Panc1 (cell line): ENCODE measurements at regions not wholly inside any gene's neighbourhood (a gene's known extent, or its start where the extent isn't known, plus 50 kb on each side); places are given as distances from the start of the nearest gene placed in this dataset.

Source experiments
- ATAC-seq: fragments of 200-7000 bp; cut with Tn5 transposase; 2 replicates; pipeline ENCODE4 v1.9.1; 2020; ENCODE audit warnings: mild to moderate bottlenecking, moderate library complexity
- BruUV-seq: library from RNA; stranded (reverse); fragments of 400-500 nt; replicated peaks from 2 replicates; lab custom pipeline; 2021; lab: Mats Ljungman, UMichigan
- CTCF ChIA-PET: fragments of 300-600 bp; sonication (Branson Sonifier 250); formaldehyde crosslinking; loops from one replicate; lab custom pipeline; 2022; ENCODE audit warnings: antibody characterized with exemption; lab: Charles Lee
- POLR2A ChIA-PET: fragments of 300-600 bp; sonication (Branson Sonifier 250); formaldehyde crosslinking; loops from one replicate; lab custom pipeline; 2022; ENCODE audit warnings: antibody characterized with exemption; lab: Charles Lee
- DNase-seq: peaks from one replicate; pipeline ENCODE4 v3.0.0-alpha.2; 2010; ENCODE audit warnings: low read depth, low spot score
- H3K27ac ChIP-seq: 2 replicates; pipeline ENCODE4 v1.5.1; 2011; ENCODE audit warnings: mild to moderate bottlenecking, low read length, inconsistent platforms
- H3K27me3 ChIP-seq: fragments of 200-500 bp; sonication (Bioruptor generic); 2 replicates; pipeline ENCODE4 v1.6.0; 2014; ENCODE audit warnings: low read length, inconsistent platforms; ENCODE audit not compliant: control insufficient read depth, insufficient read depth
- H3K36me3 ChIP-seq: fragments of 200-500 bp; sonication (Bioruptor generic); 2 replicates; pipeline ENCODE4 v1.5.1; 2014; ENCODE audit warnings: inconsistent platforms, mild to moderate bottlenecking, low read length, moderate library complexity; ENCODE audit not compliant: control insufficient read depth, insufficient read depth
- H3K4me1 ChIP-seq: 2 replicates; pipeline ENCODE4 v1.5.1; 2011; ENCODE audit warnings: inconsistent platforms, mild to moderate bottlenecking, low read length, moderate library complexity; ENCODE audit not compliant: control insufficient read depth, insufficient read depth
- H3K4me3 ChIP-seq, 2 experiments: 2 replicates each; pipeline ENCODE4 v1.5.1; 2011 to 2012; ENCODE audit warnings: low read depth in 2 of 2, low read length in 2 of 2, mild to moderate bottlenecking in 2 of 2, inconsistent platforms in 1 of 2, moderate library complexity in 1 of 2
- H3K9me3 ChIP-seq: fragments of 200-500 bp; sonication (Bioruptor generic); 2 replicates; pipeline ENCODE4 v1.5.1; 2014; ENCODE audit warnings: low read depth, mild to moderate bottlenecking, inconsistent platforms, low read length, moderate library complexity; ENCODE audit not compliant: control insufficient read depth, insufficient read depth
- CTCF ChIP-seq: fragments of 450-650 bp; IDR thresholded peaks from 2 replicates; pipeline ENCODE4 v1.5.1; 2017; ENCODE audit warnings: mild to moderate bottlenecking
- POLR2AphosphoS5 ChIP-seq: IDR thresholded peaks from 2 replicates; pipeline ENCODE4 v1.6.1; 2012; ENCODE audit warnings: mild to moderate bottlenecking, low read depth, low read length, moderate library complexity
- SIN3A ChIP-seq: IDR thresholded peaks from 2 replicates; pipeline ENCODE4 v1.6.1; 2012; ENCODE audit warnings: low read depth, mild to moderate bottlenecking, low read length, moderate library complexity, borderline replicate concordance; ENCODE audit not compliant: insufficient read depth
- TCF7L2 ChIP-seq: IDR thresholded peaks from 2 replicates; pipeline ENCODE4 v1.6.1; 2011; ENCODE audit warnings: mild to moderate bottlenecking, low read depth, low read length, inconsistent platforms
- in situ Hi-C: cut with HindIII; loops from 2 replicates; pipeline ENCODE4 v1.10.0; 2016; ENCODE audit warnings: low sequenced_read_pairs, low pct_unique_long_range_greater_than_20kb
- intact Hi-C: fragments of 100-400 bp; cut with micrococcal nuclease; formaldehyde crosslinking; loops from one replicate; pipeline ENCODE4 v1.10.0; 2022; ENCODE audit not compliant: unreplicated experiment
- TF ChIP-seq, protein P1 (sequence below), 2 experiments: IDR thresholded peaks; 2 replicates each; pipeline ENCODE4 v1.6.1; 2011 to 2012; ENCODE audit warnings: low read depth in 2 of 2, control low read depth in 1 of 2, low read length in 1 of 2, mild to moderate bottlenecking in 1 of 2, moderate library complexity in 1 of 2; ENCODE audit not compliant: insufficient read depth in 1 of 2

DNA sequence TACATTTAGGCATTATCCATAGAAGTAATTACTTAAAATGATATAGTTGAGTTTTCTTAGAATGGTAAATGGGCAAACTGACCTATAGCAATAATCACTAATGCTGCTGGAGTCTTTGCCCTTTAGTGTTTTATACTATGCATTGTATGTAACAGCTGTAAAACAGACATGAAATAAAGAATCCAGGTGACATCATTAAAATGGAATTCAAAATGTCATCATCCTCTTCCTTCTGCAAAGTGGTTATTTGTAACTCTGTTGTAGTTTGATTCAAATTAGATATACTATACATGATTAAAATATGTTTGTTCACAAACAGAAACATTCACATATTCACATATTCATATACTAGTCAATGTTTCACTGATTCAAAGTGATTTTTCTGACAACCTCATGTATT is 598.8 kb downstream of the SLC16A7 start:
- no TSS peak for BruUV-seq
- Histone ChIP-seq H3K9me3 (no peaks in the 10 kb centered on the region), H3K4me3 (no peak overlapping the region), H3K4me1 (no peaks in the 10 kb centered on the region), H3K27ac (no peak overlapping the region), H3K36me3 (no peaks in the 10 kb centered on the region), H3K27me3 (no peaks in the 10 kb centered on the region)
- in situ Hi-C loops (no loop called here), intact Hi-C loops (no loop called here)
- ATAC-seq (no peak), DNase-seq (no peak)
- ChIA-PET CTCF (no interaction called here), POLR2A (no interaction called here)
- TF ChIP-seq, protein P1, sequence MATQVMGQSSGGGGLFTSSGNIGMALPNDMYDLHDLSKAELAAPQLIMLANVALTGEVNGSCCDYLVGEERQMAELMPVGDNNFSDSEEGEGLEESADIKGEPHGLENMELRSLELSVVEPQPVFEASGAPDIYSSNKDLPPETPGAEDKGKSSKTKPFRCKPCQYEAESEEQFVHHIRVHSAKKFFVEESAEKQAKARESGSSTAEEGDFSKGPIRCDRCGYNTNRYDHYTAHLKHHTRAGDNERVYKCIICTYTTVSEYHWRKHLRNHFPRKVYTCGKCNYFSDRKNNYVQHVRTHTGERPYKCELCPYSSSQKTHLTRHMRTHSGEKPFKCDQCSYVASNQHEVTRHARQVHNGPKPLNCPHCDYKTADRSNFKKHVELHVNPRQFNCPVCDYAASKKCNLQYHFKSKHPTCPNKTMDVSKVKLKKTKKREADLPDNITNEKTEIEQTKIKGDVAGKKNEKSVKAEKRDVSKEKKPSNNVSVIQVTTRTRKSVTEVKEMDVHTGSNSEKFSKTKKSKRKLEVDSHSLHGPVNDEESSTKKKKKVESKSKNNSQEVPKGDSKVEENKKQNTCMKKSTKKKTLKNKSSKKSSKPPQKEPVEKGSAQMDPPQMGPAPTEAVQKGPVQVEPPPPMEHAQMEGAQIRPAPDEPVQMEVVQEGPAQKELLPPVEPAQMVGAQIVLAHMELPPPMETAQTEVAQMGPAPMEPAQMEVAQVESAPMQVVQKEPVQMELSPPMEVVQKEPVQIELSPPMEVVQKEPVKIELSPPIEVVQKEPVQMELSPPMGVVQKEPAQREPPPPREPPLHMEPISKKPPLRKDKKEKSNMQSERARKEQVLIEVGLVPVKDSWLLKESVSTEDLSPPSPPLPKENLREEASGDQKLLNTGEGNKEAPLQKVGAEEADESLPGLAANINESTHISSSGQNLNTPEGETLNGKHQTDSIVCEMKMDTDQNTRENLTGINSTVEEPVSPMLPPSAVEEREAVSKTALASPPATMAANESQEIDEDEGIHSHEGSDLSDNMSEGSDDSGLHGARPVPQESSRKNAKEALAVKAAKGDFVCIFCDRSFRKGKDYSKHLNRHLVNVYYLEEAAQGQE (IDR thresholded peaks at IDR 0.05; ENCODE audit: insufficient read depth in 1 of 2, low read depth in 2 of 2, low read length in 1 of 2) = no peak

DNA sequence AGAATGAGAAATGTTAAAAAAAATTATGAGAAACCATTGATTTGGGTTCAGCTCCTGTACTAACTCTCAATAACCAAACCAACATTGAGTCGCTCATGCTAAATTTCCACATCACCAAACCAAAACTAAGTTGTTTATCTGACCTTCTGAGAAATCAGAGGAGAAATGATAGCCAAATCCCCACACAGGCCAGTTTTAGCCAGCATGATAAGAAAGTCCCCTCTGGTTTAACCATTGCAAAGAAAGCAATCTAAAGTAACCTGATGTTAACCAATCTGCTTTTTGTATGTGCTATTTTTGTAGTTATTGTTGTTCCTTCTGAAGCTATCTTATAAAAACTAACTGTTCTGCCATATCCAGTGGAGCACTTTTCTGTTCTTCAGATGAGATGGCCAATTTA is 599.7 kb downstream of the SLC16A7 start:
- H3K27me3 ChIP-seq = no peaks in the 10 kb centered on the region
- no peak for DNase-seq
- BruUV-seq = no TSS peak
- ChIA-PET CTCF (no interaction called here), POLR2A (no interaction called here)
- no peaks in the 10 kb centered on the region for H3K36me3 ChIP-seq
- in situ Hi-C loops = no loop called here
- no peak for ATAC-seq
- no peak overlapping the region for H3K4me3 ChIP-seq
- intact Hi-C loops = no loop called here
- TF ChIP-seq, protein P1 (IDR thresholded peaks at IDR 0.05; ENCODE audit: insufficient read depth in 1 of 2, low read depth in 2 of 2, low read length in 1 of 2) = no peak
- TF ChIP-seq SIN3A (no peak), TCF7L2 (no peak), POLR2AphosphoS5 (no peak), CTCF (no peak)
- H3K27ac ChIP-seq = no peak overlapping the region
- H3K9me3 ChIP-seq = no peaks in the 10 kb centered on the region
- no peaks in the 10 kb centered on the region for H3K4me1 ChIP-seq
